GM23338 (cell line): ENCODE measurements at regions not wholly inside any gene's neighbourhood (a gene's known extent, or its start where the extent isn't known, plus 50 kb on each side); places are given as distances from the start of the nearest gene placed in this dataset.

Experiments used
- ATAC-seq: fragments of 200-7000 bp; cut with Tn5 transposase; 3 replicates; pipeline ENCODE4 v1.9.1; 2020
- DNase-seq: peaks from one replicate; pipeline ENCODE4 v3.0.0-alpha.2; 2015; ENCODE audit warnings: low spot score
- H2AFZ ChIP-seq: fragments of 200-600 bp; sonication (generic); 2 replicates; pipeline ENCODE4 v1.8.0; 2016; ENCODE audit warnings: antibody characterized with exemption, mild to moderate bottlenecking, moderate library complexity
- H3F3A ChIP-seq: fragments of 200-600 bp; sonication (generic); replicated peaks from 2 replicates; pipeline ENCODE4 v1.8.0; 2017; ENCODE audit warnings: antibody characterized with exemption, mixed run types, low read depth
- H3K27ac ChIP-seq: fragments of 200-600 bp; sonication (generic); 2 replicates; pipeline ENCODE4 v1.6.1; 2016; ENCODE audit warnings: low read depth
- H3K27me3 ChIP-seq: fragments of 200-600 bp; sonication (generic); 2 replicates; pipeline ENCODE4 v1.8.0; 2016; ENCODE audit warnings: mild to moderate bottlenecking, mixed run types, moderate library complexity; ENCODE audit not compliant: insufficient read depth
- H3K36me3 ChIP-seq: fragments of 200-600 bp; sonication (generic); 2 replicates; pipeline ENCODE4 v1.8.0; 2016; ENCODE audit warnings: mild to moderate bottlenecking; ENCODE audit not compliant: insufficient read depth
- H3K4me1 ChIP-seq: fragments of 200-600 bp; sonication (generic); 2 replicates; pipeline ENCODE4 v1.8.0; 2016; ENCODE audit warnings: mild to moderate bottlenecking, moderate library complexity; ENCODE audit not compliant: insufficient read depth
- H3K4me2 ChIP-seq: fragments of 200-600 bp; sonication (generic); 2 replicates; pipeline ENCODE4 v1.7.1; 2017; ENCODE audit warnings: mixed run types
- H3K4me3 ChIP-seq: fragments of 200-600 bp; sonication (generic); 2 replicates; pipeline ENCODE4 v1.6.1; 2016; ENCODE audit warnings: mixed run types
- H3K79me2 ChIP-seq: fragments of 200-600 bp; sonication (generic); replicated peaks from 2 replicates; pipeline ENCODE4 v1.8.0; 2017; ENCODE audit warnings: mild to moderate bottlenecking; ENCODE audit not compliant: insufficient read depth
- H3K9me2 ChIP-seq: fragments of 200-600 bp; sonication (generic); 2 replicates; pipeline ENCODE4 v1.8.0; 2017; ENCODE audit not compliant: insufficient read depth
- H4K20me1 ChIP-seq: fragments of 200-600 bp; sonication (generic); replicated peaks from 2 replicates; pipeline ENCODE4 v1.8.0; 2017; ENCODE audit warnings: mild to moderate bottlenecking; ENCODE audit not compliant: insufficient read depth
- H3K27ac Mint-ChIP-seq: 2 replicates; pipeline ENCODE4 v1.8.0; 2020; ENCODE audit warnings: inconsistent platforms, mild to moderate bottlenecking, moderate library complexity, mixed read lengths
- H3K27me3 Mint-ChIP-seq: 3 replicates; pipeline ENCODE4 v1.8.0; 2022; ENCODE audit warnings: low read depth, mild to moderate bottlenecking, moderate library complexity, mixed read lengths, inconsistent platforms; ENCODE audit not compliant: insufficient read depth, poor library complexity
- H3K36me3 Mint-ChIP-seq: 3 replicates; pipeline ENCODE4 v1.8.0; 2021; ENCODE audit warnings: low read depth, mild to moderate bottlenecking, inconsistent platforms, moderate library complexity, mixed read lengths
- H3K4me1 Mint-ChIP-seq: 3 replicates; pipeline ENCODE4 v1.8.0; 2020; ENCODE audit warnings: mild to moderate bottlenecking, inconsistent platforms, mixed read lengths
- H3K4me3 Mint-ChIP-seq: 3 replicates; pipeline ENCODE4 v1.8.0; 2021; ENCODE audit warnings: moderate library complexity, mild to moderate bottlenecking, inconsistent platforms, mixed read lengths
- H3K9me3 Mint-ChIP-seq: 3 replicates; pipeline ENCODE4 v1.8.0; 2020; ENCODE audit warnings: moderate library complexity, mild to moderate bottlenecking, inconsistent platforms, mixed read lengths
- CREB1 ChIP-seq: fragments of 250-450 bp; sonication (Bioruptor Pico); IDR thresholded peaks from 2 replicates; pipeline ENCODE4 v1.5.0; 2020; ENCODE audit warnings: low read depth, mild to moderate bottlenecking, moderate library complexity
- CTCF ChIP-seq, 2 experiments: fragments of 200-600 bp in 1 of 2; sonication (generic) in 1 of 2; conservative IDR thresholded peaks; 2 replicates each; pipeline versions ENCODE4 v1.5.1 to v1.6.1; 2016 to 2017; ENCODE audit warnings: antibody characterized with exemption in 2 of 2, low read depth in 2 of 2, mild to moderate bottlenecking in 2 of 2, moderate library complexity in 1 of 2
- EZH2phosphoT487 ChIP-seq: fragments of 200-600 bp; sonication (generic); IDR thresholded peaks from one replicate; pipeline ENCODE4 v1.8.1; 2018; ENCODE audit warnings: antibody characterized with exemption; ENCODE audit not compliant: unreplicated experiment
- ZNF114 ChIP-seq: fragments of 250-450 bp; sonication (Bioruptor Pico); IDR thresholded peaks from 2 replicates; pipeline ENCODE4 v1.5.0; 2020; ENCODE audit warnings: mild to moderate bottlenecking, moderate library complexity
- ZNF331 ChIP-seq: fragments of 250-450 bp; sonication (Bioruptor Pico); IDR thresholded peaks from 2 replicates; pipeline ENCODE4 v1.5.0; 2020; ENCODE audit warnings: low read depth, mild to moderate bottlenecking, moderate library complexity
- ZNF462 ChIP-seq: fragments of 250-450 bp; sonication (Bioruptor Pico); IDR thresholded peaks from 2 replicates; pipeline ENCODE4 v1.5.0; 2020; ENCODE audit warnings: mild to moderate bottlenecking, moderate library complexity
- TF ChIP-seq, protein P1 (sequence below): IDR thresholded peaks from one replicate; pipeline ENCODE4 v1.6.1; 2018; ENCODE audit warnings: antibody characterized with exemption; ENCODE audit not compliant: unreplicated experiment

DNA sequence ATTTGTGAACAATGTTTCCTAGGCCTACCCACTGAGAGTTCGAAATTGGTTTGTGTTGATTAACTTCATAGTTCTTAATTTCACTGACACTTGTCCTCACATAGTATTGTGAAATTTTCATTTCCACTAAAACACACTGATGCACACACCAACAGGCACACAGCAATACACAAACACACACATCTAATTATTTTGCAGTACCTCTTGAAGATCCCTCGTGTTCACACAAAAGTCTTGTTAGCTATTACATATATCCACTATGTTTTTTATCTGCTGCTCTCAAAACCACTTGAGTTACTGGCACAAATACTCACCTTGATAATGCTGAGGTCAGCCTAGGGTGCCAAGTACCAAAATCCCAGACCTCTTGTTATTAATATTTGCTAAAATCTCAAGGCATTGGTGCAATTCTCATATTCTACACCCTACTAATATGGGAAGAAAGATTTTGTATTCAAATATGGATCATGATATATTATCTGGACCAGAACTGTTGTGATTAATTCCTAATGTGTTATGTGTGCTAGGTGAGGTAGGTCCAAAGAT lies 767.4 kb upstream of the CDH10 start:
- no peak for TF ChIP-seq ZNF462 (CRISPR knock-in tag)
- no peak for TF ChIP-seq EZH2phosphoT487
- TF ChIP-seq, protein P1, sequence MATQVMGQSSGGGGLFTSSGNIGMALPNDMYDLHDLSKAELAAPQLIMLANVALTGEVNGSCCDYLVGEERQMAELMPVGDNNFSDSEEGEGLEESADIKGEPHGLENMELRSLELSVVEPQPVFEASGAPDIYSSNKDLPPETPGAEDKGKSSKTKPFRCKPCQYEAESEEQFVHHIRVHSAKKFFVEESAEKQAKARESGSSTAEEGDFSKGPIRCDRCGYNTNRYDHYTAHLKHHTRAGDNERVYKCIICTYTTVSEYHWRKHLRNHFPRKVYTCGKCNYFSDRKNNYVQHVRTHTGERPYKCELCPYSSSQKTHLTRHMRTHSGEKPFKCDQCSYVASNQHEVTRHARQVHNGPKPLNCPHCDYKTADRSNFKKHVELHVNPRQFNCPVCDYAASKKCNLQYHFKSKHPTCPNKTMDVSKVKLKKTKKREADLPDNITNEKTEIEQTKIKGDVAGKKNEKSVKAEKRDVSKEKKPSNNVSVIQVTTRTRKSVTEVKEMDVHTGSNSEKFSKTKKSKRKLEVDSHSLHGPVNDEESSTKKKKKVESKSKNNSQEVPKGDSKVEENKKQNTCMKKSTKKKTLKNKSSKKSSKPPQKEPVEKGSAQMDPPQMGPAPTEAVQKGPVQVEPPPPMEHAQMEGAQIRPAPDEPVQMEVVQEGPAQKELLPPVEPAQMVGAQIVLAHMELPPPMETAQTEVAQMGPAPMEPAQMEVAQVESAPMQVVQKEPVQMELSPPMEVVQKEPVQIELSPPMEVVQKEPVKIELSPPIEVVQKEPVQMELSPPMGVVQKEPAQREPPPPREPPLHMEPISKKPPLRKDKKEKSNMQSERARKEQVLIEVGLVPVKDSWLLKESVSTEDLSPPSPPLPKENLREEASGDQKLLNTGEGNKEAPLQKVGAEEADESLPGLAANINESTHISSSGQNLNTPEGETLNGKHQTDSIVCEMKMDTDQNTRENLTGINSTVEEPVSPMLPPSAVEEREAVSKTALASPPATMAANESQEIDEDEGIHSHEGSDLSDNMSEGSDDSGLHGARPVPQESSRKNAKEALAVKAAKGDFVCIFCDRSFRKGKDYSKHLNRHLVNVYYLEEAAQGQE = no peak
- TF ChIP-seq CTCF (conservative IDR thresholded peaks at IDR 0.05; ENCODE audit: low read depth in 2 of 2) = no peak
- TF ChIP-seq ZNF114 (CRISPR knock-in tag) = no peak
- no peak for TF ChIP-seq CREB1 (CRISPR knock-in tag)
- no peak for TF ChIP-seq ZNF331 (CRISPR knock-in tag)
- Mint-ChIP-seq H3K4me3 (no peak overlapping the region), H3K27me3 (peaks cover 11% of the 10 kb centered on the region), H3K36me3 (peaks cover 50% of the 10 kb centered on the region), H3K9me3 (peaks cover 17% of the 10 kb centered on the region), H3K4me1 (no peaks in the 10 kb centered on the region), H3K27ac (no peak overlapping the region)
- Histone ChIP-seq H2AFZ (no peak overlapping the region), H3K4me2 (no peak overlapping the region), H3K9me2 (no peaks in the 10 kb centered on the region), H3K27me3 (no peaks in the 10 kb centered on the region), H3K36me3 (peaks cover 9% of the 10 kb centered on the region; the same call in 1 of the 2 replicates), H4K20me1 (0 out of 2 replicates have a peak, but pooled peaks cover 15% of the 10 kb centered on the region), H3K27ac (no peak overlapping the region; the same call in 1 of the 2 replicates), H3F3A (peaks cover 4% of the 10 kb centered on the region; the same call in 1 of the 2 replicates), H3K4me1 (no peaks in the 10 kb centered on the region), H3K79me2 (peaks cover 20% of the 10 kb centered on the region; the same call in 1 of the 2 replicates), H3K4me3 (no peak overlapping the region)
- no peak for ATAC-seq
- DNase-seq = no peak
